GM23338 (cell line): ENCODE measurements at regions not wholly inside any gene's neighbourhood (a gene's known extent, or its start where the extent isn't known, plus 50 kb on each side); places are given as distances from the start of the nearest gene placed in this dataset.
A peak's percentile ranks its signal among the peaks of the same experiment; 100 is the strongest.

ENCODE experiments used
- ATAC-seq: fragments of 200-7000 bp; cut with Tn5 transposase; 3 replicates; pipeline ENCODE4 v1.9.1; 2020
- DNase-seq: peaks from one replicate; pipeline ENCODE4 v3.0.0-alpha.2; 2015; ENCODE audit warnings: low spot score
- H2AFZ ChIP-seq: fragments of 200-600 bp; sonication (generic); 2 replicates; pipeline ENCODE4 v1.8.0; 2016; ENCODE audit warnings: antibody characterized with exemption, mild to moderate bottlenecking, moderate library complexity
- H3F3A ChIP-seq: fragments of 200-600 bp; sonication (generic); replicated peaks from 2 replicates; pipeline ENCODE4 v1.8.0; 2017; ENCODE audit warnings: antibody characterized with exemption, mixed run types, low read depth
- H3K27ac ChIP-seq: fragments of 200-600 bp; sonication (generic); 2 replicates; pipeline ENCODE4 v1.6.1; 2016; ENCODE audit warnings: low read depth
- H3K27me3 ChIP-seq: fragments of 200-600 bp; sonication (generic); 2 replicates; pipeline ENCODE4 v1.8.0; 2016; ENCODE audit warnings: mild to moderate bottlenecking, mixed run types, moderate library complexity; ENCODE audit not compliant: insufficient read depth
- H3K36me3 ChIP-seq: fragments of 200-600 bp; sonication (generic); 2 replicates; pipeline ENCODE4 v1.8.0; 2016; ENCODE audit warnings: mild to moderate bottlenecking; ENCODE audit not compliant: insufficient read depth
- H3K4me1 ChIP-seq: fragments of 200-600 bp; sonication (generic); 2 replicates; pipeline ENCODE4 v1.8.0; 2016; ENCODE audit warnings: mild to moderate bottlenecking, moderate library complexity; ENCODE audit not compliant: insufficient read depth
- H3K4me2 ChIP-seq: fragments of 200-600 bp; sonication (generic); 2 replicates; pipeline ENCODE4 v1.7.1; 2017; ENCODE audit warnings: mixed run types
- H3K4me3 ChIP-seq: fragments of 200-600 bp; sonication (generic); 2 replicates; pipeline ENCODE4 v1.6.1; 2016; ENCODE audit warnings: mixed run types
- H3K79me2 ChIP-seq: fragments of 200-600 bp; sonication (generic); replicated peaks from 2 replicates; pipeline ENCODE4 v1.8.0; 2017; ENCODE audit warnings: mild to moderate bottlenecking; ENCODE audit not compliant: insufficient read depth
- H3K9me2 ChIP-seq: fragments of 200-600 bp; sonication (generic); 2 replicates; pipeline ENCODE4 v1.8.0; 2017; ENCODE audit not compliant: insufficient read depth
- H4K20me1 ChIP-seq: fragments of 200-600 bp; sonication (generic); replicated peaks from 2 replicates; pipeline ENCODE4 v1.8.0; 2017; ENCODE audit warnings: mild to moderate bottlenecking; ENCODE audit not compliant: insufficient read depth
- H3K27ac Mint-ChIP-seq: 2 replicates; pipeline ENCODE4 v1.8.0; 2020; ENCODE audit warnings: inconsistent platforms, mild to moderate bottlenecking, moderate library complexity, mixed read lengths
- H3K27me3 Mint-ChIP-seq: 3 replicates; pipeline ENCODE4 v1.8.0; 2022; ENCODE audit warnings: low read depth, mild to moderate bottlenecking, moderate library complexity, mixed read lengths, inconsistent platforms; ENCODE audit not compliant: insufficient read depth, poor library complexity
- H3K36me3 Mint-ChIP-seq: 3 replicates; pipeline ENCODE4 v1.8.0; 2021; ENCODE audit warnings: low read depth, mild to moderate bottlenecking, inconsistent platforms, moderate library complexity, mixed read lengths
- H3K4me1 Mint-ChIP-seq: 3 replicates; pipeline ENCODE4 v1.8.0; 2020; ENCODE audit warnings: mild to moderate bottlenecking, inconsistent platforms, mixed read lengths
- H3K4me3 Mint-ChIP-seq: 3 replicates; pipeline ENCODE4 v1.8.0; 2021; ENCODE audit warnings: moderate library complexity, mild to moderate bottlenecking, inconsistent platforms, mixed read lengths
- H3K9me3 Mint-ChIP-seq: 3 replicates; pipeline ENCODE4 v1.8.0; 2020; ENCODE audit warnings: moderate library complexity, mild to moderate bottlenecking, inconsistent platforms, mixed read lengths
- CTCF ChIP-seq, 2 experiments: fragments of 200-600 bp in 1 of 2; sonication (generic) in 1 of 2; conservative IDR thresholded peaks; 2 replicates each; pipeline versions ENCODE4 v1.5.1 to v1.6.1; 2016 to 2017; ENCODE audit warnings: antibody characterized with exemption in 2 of 2, low read depth in 2 of 2, mild to moderate bottlenecking in 2 of 2, moderate library complexity in 1 of 2
- EZH2 ChIP-seq: fragments of 200-600 bp; sonication (generic); IDR thresholded peaks from one replicate; pipeline ENCODE4 v1.8.0; 2017; ENCODE audit warnings: antibody characterized with exemption, mild to moderate bottlenecking, low read depth; ENCODE audit not compliant: unreplicated experiment
- EZH2phosphoT487 ChIP-seq: fragments of 200-600 bp; sonication (generic); IDR thresholded peaks from one replicate; pipeline ENCODE4 v1.8.1; 2018; ENCODE audit warnings: antibody characterized with exemption; ENCODE audit not compliant: unreplicated experiment
- POLR2AphosphoS5 ChIP-seq: IDR thresholded peaks from 2 replicates; pipeline ENCODE4 v1.6.1; 2016; ENCODE audit warnings: antibody characterized with exemption, low read depth
- ZNF114 ChIP-seq: fragments of 250-450 bp; sonication (Bioruptor Pico); IDR thresholded peaks from 2 replicates; pipeline ENCODE4 v1.5.0; 2020; ENCODE audit warnings: mild to moderate bottlenecking, moderate library complexity
- ZNF331 ChIP-seq: fragments of 250-450 bp; sonication (Bioruptor Pico); IDR thresholded peaks from 2 replicates; pipeline ENCODE4 v1.5.0; 2020; ENCODE audit warnings: low read depth, mild to moderate bottlenecking, moderate library complexity
- ZNF462 ChIP-seq: fragments of 250-450 bp; sonication (Bioruptor Pico); IDR thresholded peaks from 2 replicates; pipeline ENCODE4 v1.5.0; 2020; ENCODE audit warnings: mild to moderate bottlenecking, moderate library complexity

DNA sequence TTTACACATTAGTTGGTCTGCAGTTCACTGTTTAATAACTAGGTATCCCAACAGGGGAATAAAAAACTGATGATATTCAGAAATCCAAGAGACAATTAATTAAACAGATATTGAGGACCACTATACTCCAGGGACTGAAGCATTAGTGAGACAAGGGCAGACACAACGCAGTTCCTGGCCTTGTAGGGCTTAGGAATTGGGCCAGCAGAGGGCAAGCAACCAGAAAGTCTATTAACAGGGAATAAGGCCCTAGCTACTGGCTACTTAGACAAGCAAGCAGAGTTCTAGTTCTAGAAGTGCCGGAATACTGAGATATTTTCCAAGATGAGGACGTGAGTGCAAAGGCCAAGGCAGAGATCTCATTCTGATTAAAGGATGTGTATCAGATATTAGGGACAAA is 58.6 kb upstream of the ADGRA3 start:
- TF ChIP-seq POLR2AphosphoS5 (no peak), CTCF (conservative IDR thresholded peaks at IDR 0.05; ENCODE audit: low read depth in 2 of 2) (peak in 1 of 2 experiments; percentile 28; a peak in 3 of 4 replicates)
- Mint-ChIP-seq H3K4me1 (peaks cover 7% of the 10 kb centered on the region; the same call in 1 of the 3 replicates), H3K27ac (no peak overlapping the region), H3K4me3 (no peak overlapping the region), H3K27me3 (peaks cover 5% of the 10 kb centered on the region), H3K9me3 (peaks cover 14% of the 10 kb centered on the region), H3K36me3 (no peaks in the 10 kb centered on the region)
- Histone ChIP-seq H3K9me2 (peaks cover 11% of the 10 kb centered on the region; the same call in 1 of the 2 replicates), H4K20me1 (no peaks in the 10 kb centered on the region; the same call in 1 of the 2 replicates), H3K79me2 (no peaks in the 10 kb centered on the region), H2AFZ (no peak overlapping the region), H3K27me3 (no peaks in the 10 kb centered on the region), H3K4me3 (no peak overlapping the region), H3K27ac (no peak overlapping the region), H3F3A (no peaks in the 10 kb centered on the region), H3K4me2 (no peak overlapping the region), H3K4me1 (no peaks in the 10 kb centered on the region), H3K36me3 (no peaks in the 10 kb centered on the region)
- ATAC-seq (peak; percentile 66), DNase-seq (peak; percentile 12)

DNA sequence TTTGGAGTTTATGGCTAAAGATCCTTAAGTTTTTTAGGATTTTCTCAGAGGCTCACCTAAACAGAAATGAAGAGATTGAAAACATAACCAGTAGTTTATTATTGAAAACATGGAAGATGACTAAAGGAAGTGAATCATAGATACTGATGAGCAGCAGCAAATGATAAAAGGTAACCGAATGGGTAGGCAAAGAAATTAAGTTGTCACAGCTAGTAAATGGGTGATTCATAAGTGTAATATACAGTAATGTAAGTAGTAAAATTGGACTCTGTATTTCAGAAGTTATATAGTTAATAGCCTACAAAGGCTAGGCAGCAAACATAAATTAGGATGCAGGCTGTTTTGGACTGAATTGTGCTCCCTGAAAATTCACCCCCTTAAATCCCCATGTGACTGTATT is 59.0 kb upstream of the ADGRA3 start:
- TF ChIP-seq EZH2 (no peak), ZNF462 (CRISPR knock-in tag) (no peak), ZNF331 (no peak), ZNF114 (no peak), POLR2AphosphoS5 (no peak), EZH2phosphoT487 (no peak)

More for the DNA sequence above, 59.0 kb upstream of the ADGRA3 start:
- Histone ChIP-seq H3K36me3 (no peaks in the 10 kb centered on the region), H4K20me1 (no peaks in the 10 kb centered on the region; the same call in 1 of the 2 replicates), H3K27ac (no peak overlapping the region), H3K4me2 (no peak overlapping the region), H3F3A (no peaks in the 10 kb centered on the region), H3K27me3 (no peaks in the 10 kb centered on the region), H3K79me2 (no peaks in the 10 kb centered on the region), H2AFZ (no peak overlapping the region), H3K4me3 (no peak overlapping the region), H3K9me2 (peaks cover 11% of the 10 kb centered on the region; the same call in 1 of the 2 replicates), H3K4me1 (no peaks in the 10 kb centered on the region)
- DNase-seq (no peak), ATAC-seq (no peak)
- no peak overlapping the region for H3K4me3 Mint-ChIP-seq
- H3K9me3 Mint-ChIP-seq: peaks cover 15% of the 10 kb centered on the region
- peaks cover 5% of the 10 kb centered on the region for H3K27me3 Mint-ChIP-seq
- H3K36me3 Mint-ChIP-seq: no peaks in the 10 kb centered on the region
- no peak overlapping the region for H3K27ac Mint-ChIP-seq
- peaks cover 7% of the 10 kb centered on the region; the same call in 1 of the 3 replicates for H3K4me1 Mint-ChIP-seq
